Ishikawa (cell line): ENCODE measurements at regions not wholly inside any gene's neighbourhood (a gene's known extent, or its start where the extent isn't known, plus 50 kb on each side); places are given as distances from the start of the nearest gene placed in this dataset.

Experiments
- EGR1 ChIP-seq: IDR thresholded peaks from 2 replicates; pipeline ENCODE4 v1.6.1; 2012
- EP300 ChIP-seq: IDR thresholded peaks from 2 replicates; pipeline ENCODE4 v1.6.1; 2012; ENCODE audit warnings: borderline replicate concordance
- FOXM1 ChIP-seq: IDR thresholded peaks from 2 replicates; pipeline ENCODE4 v1.6.1; 2012; ENCODE audit warnings: low read depth, borderline replicate concordance
- TAF1 ChIP-seq: IDR thresholded peaks from 2 replicates; pipeline ENCODE4 v1.6.1; 2012; ENCODE audit warnings: low read depth, mild to moderate bottlenecking
- TCF12 ChIP-seq: IDR thresholded peaks from 2 replicates; pipeline ENCODE4 v1.6.1; 2012; ENCODE audit warnings: low read depth
- YY1 ChIP-seq: IDR thresholded peaks from 2 replicates; pipeline ENCODE4 v1.6.1; 2012; ENCODE audit warnings: low read depth

- no peak for TF ChIP-seq YY1
- TF ChIP-seq FOXM1: no peak
- no peak for TF ChIP-seq EP300
- no peak for TF ChIP-seq EGR1
- no peak for TF ChIP-seq TAF1
- TF ChIP-seq TCF12: no peak
These were observed 69.2 kb downstream of the FASLG start for GRCh38 chr1:172727956-172728603.
